MM.1S (cell line): ENCODE measurements at regions not wholly inside any gene's neighbourhood (a gene's known extent, or its start where the extent isn't known, plus 50 kb on each side); places are given as distances from the start of the nearest gene placed in this dataset.

ENCODE experiments used
- DNase-seq: peaks from one replicate; pipeline ENCODE4 v3.0.0-alpha.2; 2015
- H2AFZ ChIP-seq: fragments of 300-600 bp; sonication (generic); 2 replicates; pipeline ENCODE4 v1.6.0; 2016; ENCODE audit warnings: antibody characterized with exemption, low read length
- H3F3A ChIP-seq: fragments of 300-600 bp; sonication (generic); 2 replicates; pipeline ENCODE4 v1.6.1; 2016; ENCODE audit warnings: mild to moderate bottlenecking, antibody characterized with exemption, low read length, moderate library complexity, mixed read lengths; ENCODE audit not compliant: insufficient read depth
- H3K27ac ChIP-seq: fragments of 300-600 bp; sonication (generic); 2 replicates; pipeline ENCODE4 v1.5.1; 2016; ENCODE audit warnings: mild to moderate bottlenecking, low read length
- H3K27me3 ChIP-seq: fragments of 300-600 bp; sonication (generic); replicated peaks from 2 replicates; pipeline ENCODE4 v1.6.0; 2016; ENCODE audit warnings: low read length; ENCODE audit not compliant: insufficient read depth
- H3K36me3 ChIP-seq: fragments of 300-600 bp; sonication (generic); replicated peaks from 2 replicates; pipeline ENCODE4 v1.6.1; 2016; ENCODE audit warnings: mild to moderate bottlenecking, low read length, mixed read lengths; ENCODE audit not compliant: insufficient read depth
- H3K4me1 ChIP-seq: fragments of 300-600 bp; sonication (generic); 2 replicates; pipeline ENCODE4 v1.6.1; 2016; ENCODE audit warnings: low read length, mixed read lengths
- H3K4me2 ChIP-seq: fragments of 300-600 bp; sonication (generic); 2 replicates; pipeline ENCODE4 v1.6.0; 2016; ENCODE audit warnings: low read depth, low read length
- H3K4me3 ChIP-seq: fragments of 300-600 bp; sonication (generic); 2 replicates; pipeline ENCODE4 v1.5.1; 2016; ENCODE audit warnings: low read length, mixed read lengths
- H3K79me2 ChIP-seq: fragments of 300-600 bp; sonication (generic); 2 replicates; pipeline ENCODE4 v1.6.1; 2016; ENCODE audit warnings: mixed run types, low read length, mixed read lengths
- H3K9ac ChIP-seq: fragments of 300-600 bp; sonication (generic); 2 replicates; pipeline ENCODE4 v1.6.1; 2016; ENCODE audit warnings: low read length, mixed read lengths
- H3K9me2 ChIP-seq: fragments of 300-600 bp; sonication (generic); replicated peaks from 2 replicates; pipeline ENCODE4 v1.6.1; 2016; ENCODE audit warnings: mild to moderate bottlenecking, low read length, mixed read lengths; ENCODE audit not compliant: insufficient read depth
- H3K9me3 ChIP-seq: fragments of 300-600 bp; sonication (generic); replicated peaks from 2 replicates; pipeline ENCODE4 v1.6.1; 2016; ENCODE audit warnings: mild to moderate bottlenecking, low read length, mixed read lengths; ENCODE audit not compliant: insufficient read depth
- H4K20me1 ChIP-seq: fragments of 300-600 bp; sonication (generic); 2 replicates; pipeline ENCODE4 v1.6.1; 2016; ENCODE audit warnings: mild to moderate bottlenecking, low read length, moderate library complexity, mixed read lengths; ENCODE audit not compliant: insufficient read depth
- CTCF ChIP-seq: fragments of 300-600 bp; sonication (generic); IDR thresholded peaks from 2 replicates; pipeline ENCODE4 v1.5.1; 2016; ENCODE audit warnings: antibody characterized with exemption, low read length, mixed read lengths
- EZH2 ChIP-seq: fragments of 300-600 bp; sonication (generic); optimal IDR thresholded peaks from 2 replicates; pipeline ENCODE3; 2017; ENCODE audit warnings: low read depth, mild to moderate bottlenecking, antibody characterized with exemption, low read length, mixed read lengths
- EZH2phosphoT487 ChIP-seq: fragments of 300-600 bp; sonication (generic); IDR thresholded peaks from 2 replicates; pipeline ENCODE4 v1.6.1; 2018; ENCODE audit warnings: antibody characterized with exemption, low read length

- TF ChIP-seq CTCF (no peak), EZH2 (no peak), EZH2phosphoT487 (no peak)
- H3K4me2 ChIP-seq = no peak overlapping the region
- H3K9me3 ChIP-seq = no peaks in the 10 kb centered on the region
- H3K9ac ChIP-seq = no peak overlapping the region
- no peaks in the 10 kb centered on the region for H3K4me1 ChIP-seq
- no peaks in the 10 kb centered on the region for H3F3A ChIP-seq
- H3K79me2 ChIP-seq = no peaks in the 10 kb centered on the region
- H3K27me3 ChIP-seq = no peaks in the 10 kb centered on the region
- H3K9me2 ChIP-seq = no peaks in the 10 kb centered on the region
- DNase-seq = no peak
- H2AFZ ChIP-seq = no peak overlapping the region
- no peak overlapping the region for H3K27ac ChIP-seq
- no peak overlapping the region for H3K4me3 ChIP-seq
- no peaks in the 10 kb centered on the region for H3K36me3 ChIP-seq
- H4K20me1 ChIP-seq = no peaks in the 10 kb centered on the region
Measured at GRCh38 chr11:116375221-116375620, 397.6 kb downstream of the BUD13 start.

- no peak for TF ChIP-seq CTCF
- no peak for TF ChIP-seq EZH2phosphoT487
- TF ChIP-seq EZH2 = no peak
- H3K4me2 ChIP-seq = no peak overlapping the region
- H3K27me3 ChIP-seq = no peaks in the 10 kb centered on the region
- H3K4me1 ChIP-seq = no peaks in the 10 kb centered on the region
- no peaks in the 10 kb centered on the region for H3F3A ChIP-seq
- DNase-seq = no peak
- H3K9me3 ChIP-seq = no peaks in the 10 kb centered on the region
- no peak overlapping the region for H3K9ac ChIP-seq
- no peaks in the 10 kb centered on the region for H4K20me1 ChIP-seq
- H3K9me2 ChIP-seq = no peaks in the 10 kb centered on the region
- H2AFZ ChIP-seq = no peak overlapping the region
- no peak overlapping the region for H3K27ac ChIP-seq
- no peaks in the 10 kb centered on the region for H3K36me3 ChIP-seq
- no peaks in the 10 kb centered on the region for H3K79me2 ChIP-seq
- H3K4me3 ChIP-seq = no peak overlapping the region
Measured at GRCh38 chr11:116374085-116374484, 398.7 kb downstream of the BUD13 start.

- Histone ChIP-seq H3K4me1 (no peaks in the 10 kb centered on the region), H3F3A (no peaks in the 10 kb centered on the region), H3K27me3 (no peaks in the 10 kb centered on the region), H3K79me2 (no peaks in the 10 kb centered on the region), H2AFZ (no peak overlapping the region), H3K27ac (no peak overlapping the region), H3K4me3 (no peak overlapping the region), H3K4me2 (no peak overlapping the region), H3K9me3 (no peaks in the 10 kb centered on the region), H3K9me2 (no peaks in the 10 kb centered on the region), H3K9ac (no peak overlapping the region), H3K36me3 (no peaks in the 10 kb centered on the region), H4K20me1 (no peaks in the 10 kb centered on the region)
- no peak for TF ChIP-seq EZH2
- TF ChIP-seq CTCF = no peak
- no peak for TF ChIP-seq EZH2phosphoT487
- no peak for DNase-seq
Measured at GRCh38 chr11:116373104-116373944, 399.5 kb downstream of the BUD13 start.
